D721Med (cell line): ENCODE measurements at regions not wholly inside any gene's neighbourhood (a gene's known extent, or its start where the extent isn't known, plus 50 kb on each side); places are given as distances from the start of the nearest gene placed in this dataset.

Experiments used
- DNase-seq: peaks from one replicate; pipeline ENCODE4 v3.0.0; 2011; ENCODE audit warnings: low spot score; ENCODE audit not compliant: insufficient read length
- FAIRE-seq: peaks from 2 replicates; lab custom pipeline; 2011; peaks lifted over from hg19 to GRCh38; lab: Jason Lieb, UNC
- CTCF ChIP-seq: IDR thresholded peaks from 2 replicates; pipeline ENCODE4 v1.5.1; 2012; ENCODE audit warnings: mild to moderate bottlenecking, control low read depth; ENCODE audit not compliant: insufficient read depth; ENCODE audit errors: missing control alignments

DNA sequence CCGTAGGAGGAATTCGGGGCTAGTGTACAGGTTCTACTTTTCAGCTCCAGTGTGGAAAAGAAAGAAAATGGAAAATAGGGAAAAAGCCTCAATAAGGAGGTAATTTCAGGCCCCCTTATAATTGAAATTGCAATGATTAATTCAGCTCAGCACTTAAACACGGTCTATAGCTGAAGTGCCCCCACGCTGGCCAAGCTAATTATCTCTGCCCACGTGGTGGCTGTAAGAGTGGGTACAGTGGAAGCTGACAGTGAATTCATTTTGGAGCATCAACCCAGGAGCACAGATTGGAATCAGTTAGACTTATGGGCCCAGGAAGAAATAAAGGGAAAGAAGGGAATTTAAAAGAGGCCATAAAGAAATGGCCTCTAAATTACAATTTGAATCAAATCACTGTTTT is 631.1 kb upstream of the CPEB2 start:
- no peak for TF ChIP-seq CTCF
- FAIRE-seq (no peak), DNase-seq (no peak)

- FAIRE-seq: no peak
- DNase-seq: no peak
These were observed 626.5 kb upstream of the CPEB2 start for GRCh38 chr4:14375816-14376215.

DNA sequence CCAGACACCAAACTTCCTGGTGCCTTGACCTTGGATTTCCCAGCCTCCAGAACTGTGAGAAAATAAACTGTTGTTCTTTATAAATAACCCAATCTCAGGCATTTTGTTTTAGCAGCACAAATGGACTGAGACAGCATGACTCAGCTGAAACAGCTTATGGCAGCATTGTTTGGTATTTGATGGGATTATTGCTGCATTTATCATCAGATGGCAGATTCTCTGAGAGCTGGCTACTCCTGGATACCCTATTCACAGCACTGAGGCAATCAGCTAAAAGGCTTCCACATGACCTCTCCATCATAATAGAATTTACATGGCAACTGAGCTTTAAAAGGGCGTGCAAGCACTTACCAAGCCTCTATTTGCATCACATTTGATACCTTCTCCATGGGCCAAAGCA is 623.1 kb upstream of the CPEB2 start:
- DNase-seq: no peak
- TF ChIP-seq CTCF: no peak
- no peak for FAIRE-seq

More at GRCh38 chr4:14375816-14376215, 626.5 kb upstream of the CPEB2 start:
- TF ChIP-seq CTCF: no peak

GRCh38 chr4:14383652-14384051 is 618.6 kb upstream of the CPEB2 start:
- FAIRE-seq (no peak), DNase-seq (no peak)
- no peak for TF ChIP-seq CTCF

GRCh38 chr4:14384824-14385223 is 617.5 kb upstream of the CPEB2 start:
- no peak for TF ChIP-seq CTCF
- no peak for DNase-seq
- no peak for FAIRE-seq

- FAIRE-seq (no peak), DNase-seq (no peak)
- TF ChIP-seq CTCF: no peak
These were observed 616.1 kb upstream of the CPEB2 start for GRCh38 chr4:14386196-14386595.

GRCh38 chr4:14387647-14388046 is 614.6 kb upstream of the CPEB2 start:
- no peak for TF ChIP-seq CTCF
- DNase-seq: no peak
- no peak for FAIRE-seq
